Right lobe of liver (tissue), 4 donors: ENCODE measurements at regions not wholly inside any gene's neighbourhood (a gene's known extent, or its start where the extent isn't known, plus 50 kb on each side); places are given as distances from the start of the nearest gene placed in this dataset.

Experiments used
- CTCF ChIP-seq, 4 donors: fragments of 200-600 bp in 3 of 4; fragments of 450-650 bp in 1 of 4; IDR thresholded peaks; one replicate each; pipeline versions ENCODE4 v1.5.1 to v1.8.0; 2016 to 2022; ENCODE audit warnings: antibody characterized with exemption in 4 of 4, mild to moderate bottlenecking in 2 of 4
- POLR2A ChIP-seq: fragments of 450-650 bp; IDR thresholded peaks from one replicate; pipeline ENCODE4 v1.6.1; 2017; ENCODE audit warnings: antibody characterized with exemption, mild to moderate bottlenecking
- donor health status: DM: no; HTN: no; CAD: no.
- donor health status: DM: no; HTN: no; CAD: no.
- donor health status: DM: no; HTN: yes; CAD: no.

- TF ChIP-seq CTCF (IDR thresholded peaks at IDR 0.05) (no peak), POLR2A (no peak)
Observed at GRCh38 chr5:143703659-143704058, 108.3 kb upstream of the HMHB1 start.
